ENCODE measurements at regions not wholly inside any gene's neighbourhood (a gene's known extent, or its start where the extent isn't known, plus 50 kb on each side); places are given as distances from the start of the nearest gene placed in this dataset.

GRCh38 chr2:129881786-129882396 is 97.6 kb upstream of the RAB6C start:
- Histone ChIP-seq H3K4me2 (ENCODE audit: insufficient read depth, low read length) (no peak overlapping the region), H3K4me1 (ENCODE audit: insufficient read depth, low read length) (no peaks in the 10 kb centered on the region), H3K4me3 (ENCODE audit: insufficient read depth, low read length) (no peak overlapping the region), H3K27ac (ENCODE audit: low read depth, low read length) (no peak overlapping the region), H3K9me3 (ENCODE audit: low read depth, low read length) (no peaks in the 10 kb centered on the region), H3K27me3 (ENCODE audit: insufficient read depth, low read length) (no peaks in the 10 kb centered on the region), H2AFZ (ENCODE audit: low read length) (no peak overlapping the region), H3K79me2 (ENCODE audit: insufficient read depth, low read length) (no peaks in the 10 kb centered on the region), H3K36me3 (ENCODE audit: insufficient read depth, low read length) (no peaks in the 10 kb centered on the region), H4K20me1 (ENCODE audit: insufficient read depth, low read length) (no peaks in the 10 kb centered on the region)
- no peak for TF ChIP-seq CTCF (IDR thresholded peaks at IDR 0.05; ENCODE audit: extremely low read depth, low read depth, low read length)
- no peak for DNase-seq (ENCODE audit: insufficient read length, low spot score, missing footprints)

GRCh38 chr2:129882476-129882875 is 97.0 kb upstream of the RAB6C start:
- no peak for DNase-seq (ENCODE audit: insufficient read length, low spot score, missing footprints)
- Histone ChIP-seq H2AFZ (ENCODE audit: low read length) (no peak overlapping the region), H3K9me3 (ENCODE audit: low read depth, low read length) (no peaks in the 10 kb centered on the region), H3K36me3 (ENCODE audit: insufficient read depth, low read length) (no peaks in the 10 kb centered on the region), H3K79me2 (ENCODE audit: insufficient read depth, low read length) (no peaks in the 10 kb centered on the region), H3K4me1 (ENCODE audit: insufficient read depth, low read length) (no peaks in the 10 kb centered on the region), H4K20me1 (ENCODE audit: insufficient read depth, low read length) (no peaks in the 10 kb centered on the region), H3K4me2 (ENCODE audit: insufficient read depth, low read length) (no peak overlapping the region), H3K27me3 (ENCODE audit: insufficient read depth, low read length) (no peaks in the 10 kb centered on the region), H3K4me3 (ENCODE audit: insufficient read depth, low read length) (no peak overlapping the region), H3K27ac (ENCODE audit: low read depth, low read length) (no peak overlapping the region)
- TF ChIP-seq CTCF (IDR thresholded peaks at IDR 0.05; ENCODE audit: extremely low read depth, low read depth, low read length), result no peak

DNA sequence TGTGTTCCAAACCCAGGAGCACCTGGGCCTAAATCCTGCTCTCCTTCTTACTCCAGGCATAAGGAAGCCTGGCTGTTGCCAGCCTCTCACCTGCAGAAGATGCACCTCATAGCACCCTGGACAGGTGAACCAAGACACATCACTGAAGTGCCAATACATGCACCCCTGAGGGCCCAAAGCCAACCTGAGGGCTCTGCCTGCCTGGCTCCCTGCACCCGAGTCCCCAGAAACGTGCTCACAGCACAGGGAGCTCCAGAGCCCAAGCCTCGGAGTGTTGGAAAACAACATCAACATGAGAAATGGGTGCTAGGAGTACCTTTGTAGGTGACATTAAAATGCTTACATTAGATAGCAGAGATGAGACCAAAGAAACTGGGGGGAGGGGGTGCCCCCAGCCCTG is 96.3 kb upstream of the RAB6C start:
- H3K9me3 ChIP-seq (ENCODE audit: low read depth, low read length), result no peaks in the 10 kb centered on the region
- no peak overlapping the region for H2AFZ ChIP-seq (ENCODE audit: low read length)
- no peaks in the 10 kb centered on the region for H4K20me1 ChIP-seq (ENCODE audit: insufficient read depth, low read length)
- no peak overlapping the region for H3K4me3 ChIP-seq (ENCODE audit: insufficient read depth, low read length)
- TF ChIP-seq CTCF (IDR thresholded peaks at IDR 0.05; ENCODE audit: extremely low read depth, low read depth, low read length), result no peak
- no peak overlapping the region for H3K27ac ChIP-seq (ENCODE audit: low read depth, low read length)
- H3K4me2 ChIP-seq (ENCODE audit: insufficient read depth, low read length), result no peak overlapping the region
- H3K79me2 ChIP-seq (ENCODE audit: insufficient read depth, low read length), result no peaks in the 10 kb centered on the region
- H3K27me3 ChIP-seq (ENCODE audit: insufficient read depth, low read length), result no peaks in the 10 kb centered on the region
- H3K4me1 ChIP-seq (ENCODE audit: insufficient read depth, low read length), result no peaks in the 10 kb centered on the region
- DNase-seq (ENCODE audit: insufficient read length, low spot score, missing footprints), result no peak
- H3K36me3 ChIP-seq (ENCODE audit: insufficient read depth, low read length), result no peaks in the 10 kb centered on the region

DNA sequence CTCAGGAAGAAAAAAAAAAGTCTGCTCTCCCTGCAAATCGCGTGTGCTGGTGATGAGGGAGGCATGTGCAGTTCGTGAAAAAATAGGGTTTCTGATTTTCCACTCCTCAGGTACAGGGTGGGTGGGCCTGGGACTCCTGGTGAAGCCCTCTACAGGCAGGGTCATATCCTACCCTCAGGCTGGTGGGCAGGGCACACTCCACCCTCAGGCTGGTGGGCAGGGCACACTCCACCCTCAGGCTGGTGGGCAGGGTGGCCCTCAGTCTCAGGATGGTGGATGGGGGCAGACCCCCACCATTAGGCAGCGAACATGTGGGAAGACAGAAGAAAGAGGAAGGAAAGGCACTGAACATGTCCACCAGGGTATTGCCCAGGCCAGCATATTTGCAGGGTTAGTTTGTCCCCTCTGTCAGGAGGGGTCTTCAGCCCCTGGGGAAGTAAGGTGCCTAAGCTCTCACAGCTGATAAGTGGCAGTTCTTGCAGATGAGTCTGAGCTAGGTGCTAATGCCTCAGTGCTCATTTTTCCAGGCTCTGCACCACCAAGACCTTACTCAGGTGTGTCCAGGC is 95.2 kb upstream of the RAB6C start:
- Histone ChIP-seq H3K4me3 (ENCODE audit: insufficient read depth, low read length) (no peak overlapping the region), H4K20me1 (ENCODE audit: insufficient read depth, low read length) (no peaks in the 10 kb centered on the region), H3K27me3 (ENCODE audit: insufficient read depth, low read length) (no peaks in the 10 kb centered on the region), H3K79me2 (ENCODE audit: insufficient read depth, low read length) (no peaks in the 10 kb centered on the region), H3K9me3 (ENCODE audit: low read depth, low read length) (no peaks in the 10 kb centered on the region), H3K4me1 (ENCODE audit: insufficient read depth, low read length) (no peaks in the 10 kb centered on the region), H2AFZ (ENCODE audit: low read length) (no peak overlapping the region), H3K4me2 (ENCODE audit: insufficient read depth, low read length) (no peak overlapping the region), H3K36me3 (ENCODE audit: insufficient read depth, low read length) (no peaks in the 10 kb centered on the region), H3K27ac (ENCODE audit: low read depth, low read length) (no peak overlapping the region)
- no peak for TF ChIP-seq CTCF (IDR thresholded peaks at IDR 0.05; ENCODE audit: extremely low read depth, low read depth, low read length)
- no peak for DNase-seq (ENCODE audit: insufficient read length, low spot score, missing footprints)
